ACHN (cell line): ENCODE measurements at regions not wholly inside any gene's neighbourhood (a gene's known extent, or its start where the extent isn't known, plus 50 kb on each side); places are given as distances from the start of the nearest gene placed in this dataset.
"Not testable (repeated sequence)": the region's sequence is repeated elsewhere in the genome, so short reads cannot be mapped to it uniquely, and the experiment has no call there.

Experiments
- DNase-seq: peaks from one replicate; pipeline ENCODE4 v3.0.0-alpha.2; 2015
- in situ Hi-C: cut with HindIII; loops from 2 replicates; pipeline ENCODE4 v1.10.0; 2017; ENCODE audit warnings: low sequenced_read_pairs, low pct_ligation_motif_present, low pct_unique_long_range_greater_than_20kb

DNA sequence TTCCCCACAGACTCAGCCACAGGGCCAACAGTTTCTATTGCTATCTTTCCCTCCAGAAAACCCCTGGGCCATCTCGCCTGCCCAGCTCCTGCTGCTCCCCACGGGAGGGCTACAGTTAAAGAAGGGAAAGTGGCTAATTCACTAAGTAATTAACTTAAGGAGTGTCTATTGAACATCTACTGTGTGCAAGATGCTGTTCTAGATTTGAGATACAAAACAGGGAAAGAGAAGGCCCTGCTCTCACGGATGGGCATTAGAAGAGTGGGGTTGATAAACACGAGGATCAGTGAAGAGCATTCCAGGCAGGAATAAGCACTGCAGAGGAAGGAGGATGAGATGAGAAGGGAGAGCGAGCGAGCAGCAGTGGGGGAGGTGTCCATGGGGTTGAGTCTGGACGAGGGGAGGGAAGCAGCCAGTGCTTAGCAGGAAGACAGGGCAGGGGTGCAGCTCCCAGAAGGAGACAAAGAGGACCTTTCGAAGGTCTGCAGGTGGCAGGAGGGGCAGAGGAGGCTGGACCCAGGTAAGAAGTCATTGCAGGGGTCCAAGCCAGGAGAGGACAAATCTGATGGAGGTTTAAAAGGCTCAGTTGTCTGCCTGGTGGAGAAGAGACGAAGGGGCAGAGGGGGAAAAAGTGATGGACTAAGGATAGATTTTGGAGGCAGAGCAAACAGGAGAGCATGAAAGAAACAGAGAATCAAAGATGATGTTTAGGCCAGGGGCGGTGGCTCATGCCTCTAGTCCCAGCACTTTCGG, 64.7 kb downstream of the KLF15 start:
- in situ Hi-C loops: no loop called here
- DNase-seq: no peak

- in situ Hi-C loops: no loop called here
- no peak for DNase-seq
These were observed 65.7 kb downstream of the KLF15 start for GRCh38 chr3:126291537-126291936.

- in situ Hi-C loops: no loop called here
These were observed 66.1 kb downstream of the KLF15 start for GRCh38 chr3:126291061-126291460.

DNA sequence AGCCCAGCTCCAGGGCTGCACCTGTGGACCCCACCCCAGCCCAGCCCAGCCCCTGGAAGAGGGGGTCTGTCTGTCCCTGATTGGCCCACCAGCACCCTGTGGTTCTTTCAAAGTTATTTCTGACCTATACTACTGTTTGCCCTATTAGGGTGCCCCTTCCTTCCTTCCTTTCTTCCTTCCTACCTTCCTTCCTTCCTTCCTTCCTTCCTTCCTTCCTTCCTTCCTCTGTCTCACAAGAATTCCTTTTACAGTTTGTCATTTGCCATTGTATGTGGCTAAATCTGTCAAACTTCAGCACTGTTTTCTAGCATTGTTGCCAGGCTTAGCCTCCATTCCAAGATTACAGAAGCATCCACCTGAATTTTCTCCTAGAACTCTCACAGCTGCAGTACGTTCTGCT, 66.9 kb downstream of the KLF15 start:
- in situ Hi-C loops: no loop called here
- no peak for DNase-seq

More at GRCh38 chr3:126291061-126291460, 66.1 kb downstream of the KLF15 start:
- DNase-seq: no peak

GRCh38 chr3:126289096-126289495, 68.1 kb downstream of the KLF15 start:
- in situ Hi-C loops: no loop called here
- DNase-seq: no peak

GRCh38 chr3:126288314-126288713, 68.9 kb downstream of the KLF15 start:
- in situ Hi-C loops: no loop called here

DNA sequence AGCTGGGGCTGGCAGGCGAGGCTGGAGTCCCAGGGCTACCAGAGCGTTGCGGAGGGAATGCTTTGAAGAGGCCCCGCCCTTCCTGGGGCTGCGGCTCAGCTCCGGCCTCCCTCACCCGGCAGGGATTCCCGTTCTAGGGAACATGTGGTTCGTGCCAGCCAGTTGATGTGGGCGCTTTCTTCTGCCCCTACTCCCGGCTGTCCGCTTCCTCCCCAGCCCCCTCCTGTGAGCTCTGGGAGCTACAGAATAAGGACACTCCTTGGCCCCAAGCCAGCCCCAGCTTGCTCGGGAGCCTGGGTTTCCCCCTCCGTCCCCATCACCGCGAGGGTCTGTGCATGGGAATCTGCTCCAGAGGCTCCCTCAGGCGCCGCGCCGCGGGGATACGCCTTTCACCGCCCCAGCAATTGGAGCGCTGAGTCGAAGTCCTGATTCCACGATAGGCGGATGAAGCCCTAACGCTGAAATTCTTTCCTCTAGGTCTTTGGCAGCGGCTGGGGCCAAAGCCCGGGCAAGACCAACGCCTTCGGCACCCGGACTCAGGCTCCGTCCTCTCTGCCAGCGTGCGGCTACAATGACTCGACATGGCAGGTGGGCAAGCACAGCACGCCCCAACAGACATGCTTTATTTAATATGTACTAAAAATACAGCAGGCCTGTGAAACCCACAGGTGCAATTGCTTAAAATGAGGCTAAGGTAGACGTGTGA, 69.5 kb downstream of the KLF15 start:
- DNase-seq: peak; percentile 57
- in situ Hi-C loops: no loop called here

More at GRCh38 chr3:126288314-126288713, 68.9 kb downstream of the KLF15 start:
- DNase-seq: no peak

DNA sequence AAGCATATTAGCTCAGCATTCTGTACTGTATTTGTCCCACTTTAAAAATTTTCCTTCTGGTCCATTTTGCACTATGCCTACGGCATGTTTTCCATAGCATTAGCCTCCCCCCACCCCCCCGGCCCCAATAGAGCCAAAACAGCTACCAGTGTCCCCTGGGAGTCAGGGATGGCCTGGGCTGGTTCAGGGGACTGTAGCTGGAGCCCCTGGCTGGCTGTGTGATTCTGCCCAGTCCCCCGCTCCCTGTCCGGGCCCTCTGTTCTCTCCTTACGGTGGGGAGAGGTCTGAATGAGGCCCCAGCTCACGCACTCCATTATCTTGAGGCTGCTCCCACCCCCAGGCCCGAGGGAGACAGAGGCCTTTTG, 70.1 kb downstream of the KLF15 start:
- in situ Hi-C loops: no loop called here
- no peak for DNase-seq

GRCh38 chr3:126285369-126285768, 71.8 kb downstream of the KLF15 start:
- in situ Hi-C loops: no loop called here
- DNase-seq: no peak

GRCh38 chr3:126284258-126284904, 72.8 kb downstream of the KLF15 start:
- in situ Hi-C loops: no loop called here

DNA sequence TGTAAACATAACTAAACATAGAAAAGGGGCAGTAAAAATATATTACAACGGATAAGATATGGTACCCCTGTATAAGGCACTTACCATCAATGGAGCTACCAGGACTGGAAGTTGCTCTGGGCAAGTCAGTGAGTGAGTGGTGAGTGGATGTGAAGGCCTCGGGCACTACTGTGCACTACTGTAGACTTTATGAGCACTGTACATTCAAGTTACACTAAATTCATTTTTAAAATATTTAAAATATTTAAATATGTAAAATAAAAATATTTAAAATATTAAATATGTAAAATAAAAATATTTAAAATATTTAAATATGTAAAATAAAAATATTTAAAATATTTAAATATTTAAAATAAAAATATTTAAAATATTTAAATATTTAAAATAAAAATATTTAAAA, 73.6 kb downstream of the KLF15 start:
- in situ Hi-C loops, DNase-seq: not testable (repeated sequence)

More at GRCh38 chr3:126284258-126284904, 72.8 kb downstream of the KLF15 start:
- peak; percentile 18 for DNase-seq

DNA sequence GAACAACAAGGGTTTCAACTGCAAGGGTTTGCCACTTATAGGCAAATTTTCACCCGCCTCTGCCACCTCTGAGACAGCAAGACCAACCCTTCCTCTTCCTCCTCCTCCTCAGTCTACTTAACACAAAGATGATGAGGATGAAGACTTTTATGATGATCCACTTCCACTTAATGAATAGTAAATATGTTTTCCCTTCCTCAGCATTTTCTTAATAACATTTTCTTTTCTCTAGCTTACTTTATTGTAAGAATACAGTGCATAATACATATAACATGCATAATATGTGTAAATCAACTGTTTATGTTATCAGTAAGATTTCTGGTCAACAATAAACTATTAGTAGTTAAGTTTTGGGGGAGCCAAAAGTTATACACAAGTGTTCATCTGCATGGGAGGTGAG, 77.4 kb downstream of the KLF15 start:
- no peak for DNase-seq
- in situ Hi-C loops: no loop called here

DNA sequence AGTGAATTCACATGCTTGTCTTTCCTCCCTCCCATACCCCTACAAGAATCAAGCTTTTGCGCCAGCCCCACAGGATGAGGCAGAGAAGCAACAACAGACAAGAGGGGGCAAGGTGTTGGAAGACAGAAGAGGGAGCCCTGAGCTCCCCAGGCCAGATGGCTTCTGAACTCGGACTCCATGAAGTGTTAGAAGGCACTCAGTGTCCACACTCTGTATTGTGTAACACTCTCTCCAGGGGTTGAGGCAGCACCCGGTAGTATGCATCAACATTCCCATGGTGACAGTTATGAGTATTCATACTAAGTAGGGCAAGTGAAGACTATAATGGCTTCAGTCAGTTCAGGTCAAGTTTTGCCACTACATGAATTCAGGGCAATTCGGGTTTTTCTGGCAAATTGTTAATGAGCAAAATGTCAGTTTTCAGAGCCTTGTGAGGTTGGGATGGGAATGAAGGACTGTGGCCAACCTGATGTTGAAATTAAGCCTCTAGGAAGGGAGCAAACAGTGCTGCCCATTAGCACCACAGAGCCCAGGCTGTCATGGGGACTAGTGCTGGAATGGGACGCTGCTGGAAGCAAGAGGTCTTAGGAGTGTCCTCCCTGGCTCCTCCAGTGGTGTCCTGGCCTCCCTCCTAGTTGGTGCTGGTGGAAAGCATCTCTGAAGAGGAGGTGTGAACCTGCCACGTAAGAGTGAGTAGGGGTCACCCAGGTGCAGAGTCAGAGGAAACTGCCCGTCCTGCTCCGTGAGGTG, 79.4 kb downstream of the KLF15 start:
- in situ Hi-C loops: no loop called here

GRCh38 chr3:126275620-126275904, 81.6 kb downstream of the KLF15 start:
- DNase-seq: no peak
- in situ Hi-C loops: no loop called here

More for the DNA sequence above, 79.4 kb downstream of the KLF15 start:
- DNase-seq: no peak

DNA sequence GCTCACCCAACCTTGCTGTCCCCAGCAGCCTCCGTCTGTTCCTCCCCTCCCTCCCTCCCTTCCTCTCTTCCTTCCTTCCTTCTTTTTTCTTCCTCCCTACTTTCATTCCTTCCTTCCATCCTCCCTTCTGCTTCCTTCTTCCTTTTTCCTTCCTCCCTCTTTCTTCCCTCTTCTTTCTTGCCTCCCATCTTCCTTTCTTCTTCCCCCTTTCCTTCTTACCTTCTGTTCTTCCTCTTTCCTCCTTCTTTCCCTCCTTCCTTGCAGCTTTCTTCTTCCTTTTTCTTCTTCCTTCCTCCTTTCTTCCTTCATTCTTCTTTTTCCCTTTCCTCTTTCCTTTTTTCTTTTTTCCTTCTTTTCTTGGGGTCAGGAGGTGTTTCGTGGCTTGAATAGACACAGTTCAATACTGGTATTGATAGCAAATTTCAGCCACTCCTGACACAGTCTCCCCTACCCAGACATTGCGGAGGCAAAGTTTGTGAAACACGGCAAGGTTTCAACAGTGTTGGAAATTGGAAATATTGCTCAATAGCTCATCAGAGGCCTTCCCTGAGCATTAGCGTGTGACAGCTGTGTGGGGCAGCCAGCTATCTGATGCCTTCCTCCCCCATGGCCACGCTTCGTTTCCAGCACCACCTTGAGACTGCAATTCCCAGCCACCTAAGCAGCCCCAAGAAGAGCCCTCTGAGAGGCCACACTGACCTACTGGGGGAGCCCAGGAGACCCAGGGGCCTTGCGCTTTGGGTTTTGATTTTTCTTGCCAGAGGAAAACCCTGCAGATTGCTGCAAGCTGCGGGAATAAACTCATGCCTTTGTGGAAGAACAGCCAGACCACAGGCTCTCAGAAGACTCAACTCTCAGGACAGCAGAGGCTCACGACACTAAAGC, 82.2 kb downstream of the KLF15 start:
- no peak for DNase-seq
- in situ Hi-C loops: no loop called here

DNA sequence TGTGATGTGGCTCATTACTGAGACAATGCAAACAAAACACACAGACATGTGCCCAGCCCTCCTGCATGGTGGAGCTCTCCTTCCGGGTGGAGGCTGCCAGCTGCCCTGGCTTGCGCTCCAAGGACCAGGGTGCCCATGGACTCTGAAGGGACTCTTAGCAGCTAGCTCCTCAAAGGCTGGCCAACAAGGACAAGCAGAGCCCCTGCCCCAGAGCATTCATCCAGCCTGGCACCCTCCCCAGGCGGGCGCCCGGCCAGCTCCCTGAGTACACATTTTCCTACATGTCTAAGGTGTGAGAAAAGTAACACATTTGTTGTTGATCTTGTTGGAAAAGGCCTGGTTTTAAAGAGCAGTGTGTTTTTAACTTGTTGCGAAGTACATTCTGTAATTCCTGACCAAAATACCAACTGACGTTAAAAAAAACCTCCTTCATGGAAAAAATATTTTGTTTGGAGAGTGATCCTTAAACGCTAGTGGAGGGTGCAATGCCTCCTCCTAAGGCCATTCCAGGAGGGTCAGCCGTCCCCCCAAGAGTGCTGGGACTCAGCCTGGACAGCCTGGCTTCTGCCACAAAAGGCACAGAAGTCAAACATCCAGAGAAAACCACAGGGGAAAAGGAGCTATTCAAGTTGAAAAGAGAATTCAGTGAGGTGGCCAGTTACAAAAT, 86.9 kb downstream of the KLF15 start:
- in situ Hi-C loops: no loop called here
- no peak for DNase-seq

GRCh38 chr3:126269354-126269753, 87.9 kb downstream of the KLF15 start:
- DNase-seq: no peak
- in situ Hi-C loops: no loop called here

DNA sequence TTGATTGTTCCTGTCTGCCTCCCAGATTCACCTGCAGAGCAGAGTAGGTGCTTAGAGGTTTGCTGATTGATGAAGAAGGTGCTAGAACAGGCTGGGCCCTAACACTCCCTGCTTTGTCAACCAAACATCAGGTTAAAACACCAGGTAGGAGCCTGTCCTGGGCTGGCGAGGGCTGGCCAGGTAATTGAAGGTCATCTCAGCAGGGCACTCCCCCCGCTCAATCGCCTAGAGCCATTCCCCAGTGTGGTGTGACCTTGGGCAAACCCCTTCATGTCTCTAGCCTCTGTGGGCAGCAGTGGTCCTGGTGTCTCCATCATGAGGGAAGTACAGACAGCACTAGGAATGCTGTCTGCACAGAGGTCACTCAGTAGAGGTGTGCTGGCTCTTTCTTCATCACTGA, 88.3 kb downstream of the KLF15 start:
- no peak for DNase-seq
- in situ Hi-C loops: no loop called here
